Astrocyte (in vitro differentiated cells and primary cell): ENCODE measurements at regions not wholly inside any gene's neighbourhood (a gene's known extent, or its start where the extent isn't known, plus 50 kb on each side); places are given as distances from the start of the nearest gene placed in this dataset.

Experiments used
- DNase-seq: peaks from one replicate; pipeline ENCODE4 v3.0.0-alpha.2; 2010; ENCODE audit warnings: low read depth
- FAIRE-seq: peaks from 2 replicates; lab custom pipeline; 2011; peaks lifted over from hg19 to GRCh38; lab: Jason Lieb, UNC
- H2AFZ ChIP-seq: 2 replicates; pipeline ENCODE4 v1.6.0; 2012; ENCODE audit warnings: low read depth, low read length, inconsistent platforms
- H3K27ac ChIP-seq: 2 replicates; pipeline ENCODE4 v1.5.1; 2011; ENCODE audit warnings: low read depth, low read length, inconsistent platforms
- H3K27me3 ChIP-seq: 2 replicates; pipeline ENCODE4 v1.6.0; 2011; ENCODE audit warnings: low read length, inconsistent platforms; ENCODE audit not compliant: insufficient read depth
- H3K36me3 ChIP-seq: 2 replicates; pipeline ENCODE4 v1.5.1; 2011; ENCODE audit warnings: low read length, inconsistent platforms; ENCODE audit not compliant: insufficient read depth
- H3K4me1 ChIP-seq: 2 replicates; pipeline ENCODE4 v1.5.1; 2011; ENCODE audit warnings: low read length, inconsistent platforms; ENCODE audit not compliant: insufficient read depth
- H3K4me2 ChIP-seq: 2 replicates; pipeline ENCODE4 v1.6.0; 2012; ENCODE audit warnings: low read length, inconsistent platforms
- H3K4me3 ChIP-seq: 2 replicates; pipeline ENCODE4 v1.5.1; 2011; ENCODE audit warnings: low read depth, mild to moderate bottlenecking, low read length, inconsistent platforms; ENCODE audit not compliant: insufficient read depth
- H3K79me2 ChIP-seq: 2 replicates; pipeline ENCODE4 v1.6.0; 2012; ENCODE audit warnings: mild to moderate bottlenecking, low read length, inconsistent platforms; ENCODE audit not compliant: insufficient read depth
- H3K9ac ChIP-seq: 2 replicates; pipeline ENCODE4 v1.6.0; 2012; ENCODE audit warnings: mild to moderate bottlenecking, low read length, inconsistent platforms
- H3K9me3 ChIP-seq: 2 replicates; pipeline ENCODE4 v1.5.1; 2012; ENCODE audit warnings: low read depth, mild to moderate bottlenecking, low read length, inconsistent platforms; ENCODE audit not compliant: insufficient read depth
- H4K20me1 ChIP-seq: 2 replicates; pipeline ENCODE4 v1.6.0; 2012; ENCODE audit warnings: low read length, inconsistent platforms; ENCODE audit not compliant: insufficient read depth
- H3K27ac Mint-ChIP-seq: one replicate; pipeline ENCODE4 v1.8.0; 2021; ENCODE audit warnings: mild to moderate bottlenecking, mixed read lengths; ENCODE audit not compliant: unreplicated experiment
- H3K27me3 Mint-ChIP-seq: one replicate; pipeline ENCODE4 v1.8.0; 2021; ENCODE audit warnings: low read depth, mixed read lengths; ENCODE audit not compliant: unreplicated experiment
- H3K36me3 Mint-ChIP-seq: one replicate; pipeline ENCODE4 v1.8.0; 2021; ENCODE audit warnings: low read depth, mixed read lengths; ENCODE audit not compliant: unreplicated experiment
- H3K4me1 Mint-ChIP-seq: one replicate; pipeline ENCODE4 v1.8.0; 2021; ENCODE audit warnings: low read depth, mixed read lengths; ENCODE audit not compliant: unreplicated experiment
- H3K4me3 Mint-ChIP-seq: one replicate; pipeline ENCODE4 v1.8.0; 2021; ENCODE audit warnings: mild to moderate bottlenecking, moderate library complexity, mixed read lengths; ENCODE audit not compliant: unreplicated experiment
- H3K9me3 Mint-ChIP-seq: one replicate; pipeline ENCODE4 v1.8.0; 2021; ENCODE audit warnings: mild to moderate bottlenecking, mixed read lengths; ENCODE audit not compliant: unreplicated experiment
- CTCF ChIP-seq: IDR thresholded peaks from 2 replicates; pipeline ENCODE4 v1.5.1; 2011; ENCODE audit warnings: low read depth, mild to moderate bottlenecking, inconsistent platforms, low read length, moderate library complexity; ENCODE audit not compliant: insufficient read depth
- EZH2 ChIP-seq: IDR thresholded peaks from 2 replicates; pipeline ENCODE4 v1.6.1; 2012; ENCODE audit warnings: mild to moderate bottlenecking, low read length, inconsistent platforms; ENCODE audit not compliant: insufficient read depth

GRCh38 chr14:104297313-104297704, 158.9 kb downstream of the KIF26A start:
- Histone ChIP-seq H3K79me2 (no peaks in the 10 kb centered on the region), H3K36me3 (no peaks in the 10 kb centered on the region), H3K4me2 (no peak overlapping the region), H3K4me1 (no peaks in the 10 kb centered on the region), H3K9me3 (peaks cover 7% of the 10 kb centered on the region), H2AFZ (no peak overlapping the region), H3K9ac (no peak overlapping the region), H3K27ac (no peak overlapping the region), H3K4me3 (no peak overlapping the region), H4K20me1 (no peaks in the 10 kb centered on the region), H3K27me3 (no peaks in the 10 kb centered on the region)
- no peaks in the 10 kb centered on the region for H3K36me3 Mint-ChIP-seq
- no peak overlapping the region for H3K4me3 Mint-ChIP-seq
- no peak for DNase-seq
- no peak overlapping the region for H3K27ac Mint-ChIP-seq
- H3K27me3 Mint-ChIP-seq, result peaks cover 14% of the 10 kb centered on the region
- no peak for FAIRE-seq
- peaks cover 2% of the 10 kb centered on the region for H3K9me3 Mint-ChIP-seq
- H3K4me1 Mint-ChIP-seq, result no peaks in the 10 kb centered on the region
- TF ChIP-seq CTCF (no peak), EZH2 (no peak)

- Mint-ChIP-seq H3K27ac (no peak overlapping the region), H3K4me3 (no peak overlapping the region), H3K4me1 (no peaks in the 10 kb centered on the region), H3K36me3 (no peaks in the 10 kb centered on the region), H3K9me3 (peaks cover 2% of the 10 kb centered on the region), H3K27me3 (peaks cover 17% of the 10 kb centered on the region)
- Histone ChIP-seq H3K4me3 (no peak overlapping the region), H3K4me2 (no peak overlapping the region), H4K20me1 (no peaks in the 10 kb centered on the region), H3K36me3 (no peaks in the 10 kb centered on the region), H3K9me3 (peaks cover 7% of the 10 kb centered on the region), H3K27ac (no peak overlapping the region), H3K4me1 (no peaks in the 10 kb centered on the region), H2AFZ (no peak overlapping the region), H3K79me2 (no peaks in the 10 kb centered on the region), H3K27me3 (no peaks in the 10 kb centered on the region), H3K9ac (no peak overlapping the region)
- TF ChIP-seq EZH2, result no peak
- TF ChIP-seq CTCF, result no peak
- DNase-seq (no peak), FAIRE-seq (no peak)
Measured at GRCh38 chr14:104297721-104298401, 159.5 kb downstream of the KIF26A start.

- H3K9ac ChIP-seq, result no peak overlapping the region
- no peaks in the 10 kb centered on the region for H4K20me1 ChIP-seq
- no peaks in the 10 kb centered on the region for H3K79me2 ChIP-seq
- H3K9me3 ChIP-seq, result peaks cover 7% of the 10 kb centered on the region
- no peaks in the 10 kb centered on the region for H3K36me3 ChIP-seq
- H3K4me3 Mint-ChIP-seq, result no peak overlapping the region
- FAIRE-seq (no peak), DNase-seq (no peak)
- H2AFZ ChIP-seq, result no peak overlapping the region
- H3K27me3 ChIP-seq, result no peaks in the 10 kb centered on the region
- H3K4me2 ChIP-seq, result no peak overlapping the region
- H3K4me1 ChIP-seq, result no peaks in the 10 kb centered on the region
- H3K27ac ChIP-seq, result no peak overlapping the region
- H3K4me3 ChIP-seq, result no peak overlapping the region
- peaks cover 20% of the 10 kb centered on the region for H3K27me3 Mint-ChIP-seq
- TF ChIP-seq EZH2 (no peak), CTCF (no peak)
- no peak overlapping the region for H3K27ac Mint-ChIP-seq
- H3K4me1 Mint-ChIP-seq, result no peaks in the 10 kb centered on the region
- no peaks in the 10 kb centered on the region for H3K36me3 Mint-ChIP-seq
- H3K9me3 Mint-ChIP-seq, result peaks cover 2% of the 10 kb centered on the region
Measured at GRCh38 chr14:104298458-104298857, 160.1 kb downstream of the KIF26A start.
